GM20431 (cell line): ENCODE measurements at regions not wholly inside any gene's neighbourhood (a gene's known extent, or its start where the extent isn't known, plus 50 kb on each side); places are given as distances from the start of the nearest gene placed in this dataset.

ENCODE experiments used
- in situ Hi-C: fragments of 300-500 bp; cut with MseI, MboI; formaldehyde crosslinking; loops from one replicate; pipeline ENCODE4 v1.15.0; 2020; ENCODE audit warnings: low sequenced_read_pairs; ENCODE audit not compliant: unreplicated experiment

- in situ Hi-C loops = no loop called here
Observed at GRCh38 chr6:47152666-47153403, 110.7 kb upstream of the ADGRF1 start.

DNA sequence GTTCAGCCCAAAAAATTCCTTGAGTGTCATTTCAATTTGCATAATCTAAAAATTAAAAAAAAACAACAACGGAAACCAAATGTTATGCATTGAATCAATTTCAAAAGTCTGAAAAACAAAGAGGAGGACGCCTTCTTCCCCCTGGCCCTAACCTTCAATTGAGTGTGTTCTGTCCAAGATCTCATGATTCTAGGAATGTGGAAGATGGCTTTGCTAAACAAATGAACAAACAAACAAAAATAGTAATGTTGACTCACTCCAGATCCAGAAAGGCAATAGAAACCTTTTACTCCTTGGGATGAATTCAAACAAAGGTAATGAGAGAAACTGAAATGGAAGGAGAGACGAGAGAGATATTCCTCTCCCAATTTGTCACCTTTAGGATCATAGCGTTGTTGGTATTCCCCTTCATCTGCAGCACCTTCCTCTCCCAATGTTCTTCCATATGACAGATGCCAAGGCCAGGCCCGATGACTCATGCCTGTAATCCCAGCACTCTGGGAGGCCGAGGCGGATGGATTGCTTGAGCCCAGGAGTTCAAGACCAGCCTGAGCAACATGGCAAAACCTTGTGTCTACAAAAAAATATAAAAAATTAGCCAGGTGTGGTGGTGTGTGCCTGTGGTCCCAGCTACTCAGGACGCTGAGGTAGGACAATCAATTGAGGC, 109.2 kb upstream of the ADGRF1 start:
- in situ Hi-C loops = no loop called here

DNA sequence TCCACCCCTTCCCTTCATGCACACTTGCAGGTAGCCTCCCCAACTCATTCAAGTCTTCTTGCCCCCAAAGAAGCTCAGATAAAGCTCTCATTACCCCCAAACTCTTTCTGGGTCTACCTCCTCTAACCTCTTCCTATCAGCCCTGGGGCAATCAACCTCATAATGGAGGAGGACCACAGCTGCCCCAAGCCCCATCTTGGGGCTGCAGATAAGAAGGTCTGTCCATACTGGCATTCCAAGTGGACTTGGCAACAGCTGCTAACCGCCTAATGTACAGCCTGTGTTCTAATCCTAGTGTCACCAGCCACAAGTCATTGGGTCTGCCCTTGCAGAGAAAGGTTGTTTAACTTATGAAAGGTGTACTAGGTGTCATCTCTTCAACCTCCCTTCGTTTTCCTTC, 107.4 kb upstream of the ADGRF1 start:
- in situ Hi-C loops = no loop called here

- in situ Hi-C loops = no loop called here
Observed at GRCh38 chr6:47149066-47149465, 106.9 kb upstream of the ADGRF1 start.

DNA sequence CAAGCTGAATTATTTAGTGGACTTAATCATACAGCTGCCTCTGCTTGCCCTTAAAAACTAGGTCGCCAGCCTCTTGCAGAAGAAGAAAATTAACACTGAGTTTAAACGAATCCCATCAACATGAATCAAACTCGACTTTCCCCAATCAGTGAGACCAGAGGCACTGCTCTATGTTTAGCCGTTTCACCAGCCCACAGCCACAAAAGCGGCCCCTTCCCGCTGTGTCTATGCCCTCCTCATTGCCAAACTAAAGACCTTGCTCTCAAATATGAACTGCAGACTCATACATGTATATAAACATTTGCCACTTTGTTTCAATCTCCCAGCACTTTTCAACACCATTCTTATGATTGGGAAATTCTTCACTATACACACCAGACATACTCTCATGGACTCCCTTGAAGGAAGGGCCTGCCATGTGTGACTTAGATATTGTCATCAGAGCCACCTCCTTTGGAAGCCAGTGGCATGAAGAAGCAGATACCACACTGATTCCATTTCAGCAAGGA, 105.8 kb upstream of the ADGRF1 start:
- in situ Hi-C loops = no loop called here

DNA sequence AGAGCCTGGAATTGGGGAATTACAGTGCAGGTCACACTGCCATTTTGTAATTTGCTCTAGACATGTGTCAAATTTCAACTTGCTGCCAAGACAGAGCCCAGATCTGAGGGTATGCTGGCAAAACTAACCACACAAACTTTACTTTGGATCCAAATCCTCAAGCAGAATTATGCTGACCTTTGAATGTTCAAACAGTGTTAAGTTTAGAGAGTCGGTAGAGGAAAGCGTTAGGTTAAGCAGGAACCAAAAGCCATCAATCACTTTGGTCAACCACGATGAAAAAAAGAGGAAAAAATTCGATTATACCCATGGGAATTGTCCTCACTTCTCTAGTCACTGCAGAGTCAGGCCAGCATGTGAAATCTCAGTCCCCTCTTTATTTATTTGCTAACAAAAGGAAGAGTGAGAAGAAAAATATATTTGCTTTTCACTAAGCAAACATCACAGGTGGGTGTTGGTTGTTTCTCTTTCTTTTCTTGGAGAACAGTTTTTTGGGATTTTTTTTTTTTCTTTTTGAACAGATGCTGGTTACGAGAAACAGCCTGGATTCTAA, 105.1 kb upstream of the ADGRF1 start:
- in situ Hi-C loops = no loop called here

- in situ Hi-C loops = no loop called here
Observed at GRCh38 chr6:47146431-47147174, 104.5 kb upstream of the ADGRF1 start.

GRCh38 chr6:47145212-47145611, 103.1 kb upstream of the ADGRF1 start:
- in situ Hi-C loops = no loop called here

- in situ Hi-C loops = no loop called here
Observed at GRCh38 chr6:47144306-47144705, 102.2 kb upstream of the ADGRF1 start.

DNA sequence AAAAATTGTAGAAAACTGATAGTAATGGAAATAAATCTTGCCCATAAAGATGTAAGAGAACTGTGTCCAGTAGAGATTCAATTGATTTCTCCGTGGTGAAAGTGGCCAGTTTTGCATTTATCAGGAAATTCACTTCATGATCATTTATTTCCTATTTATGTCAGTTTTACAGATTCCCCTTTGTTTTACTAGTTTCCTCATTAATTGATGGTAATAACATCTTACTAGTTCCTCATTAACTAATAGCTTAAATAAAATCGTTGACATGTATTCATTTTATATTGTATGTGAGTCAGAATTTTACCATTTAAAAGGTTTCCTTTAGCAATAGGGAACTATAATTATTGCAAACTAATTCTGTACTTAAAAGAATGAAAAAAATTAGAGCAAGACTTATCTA, 99.8 kb upstream of the ADGRF1 start:
- in situ Hi-C loops = no loop called here

- in situ Hi-C loops = no loop called here
Observed at GRCh38 chr6:47141171-47141570, 99.0 kb upstream of the ADGRF1 start.

- in situ Hi-C loops = no loop called here
Observed at GRCh38 chr6:47138046-47138445, 95.9 kb upstream of the ADGRF1 start.

DNA sequence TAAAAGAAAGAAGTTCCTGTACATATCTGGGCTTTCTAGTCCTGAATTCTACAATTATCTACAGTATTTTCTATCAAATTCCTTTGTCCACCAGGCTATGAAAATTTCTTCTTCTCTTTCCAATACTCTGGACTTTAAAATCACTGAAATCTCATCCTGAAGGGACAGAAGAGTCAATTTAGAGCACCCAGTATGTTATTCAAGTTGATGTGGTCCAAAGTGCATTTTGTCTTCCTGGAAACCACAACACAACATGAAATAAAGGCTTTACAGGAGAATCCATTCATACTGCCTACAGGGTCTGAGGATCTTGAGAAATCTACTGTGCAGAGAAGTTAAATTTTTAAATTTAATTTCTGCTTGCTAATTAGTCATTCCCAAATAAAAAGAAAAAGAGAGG, 94.9 kb upstream of the ADGRF1 start:
- in situ Hi-C loops = no loop called here

DNA sequence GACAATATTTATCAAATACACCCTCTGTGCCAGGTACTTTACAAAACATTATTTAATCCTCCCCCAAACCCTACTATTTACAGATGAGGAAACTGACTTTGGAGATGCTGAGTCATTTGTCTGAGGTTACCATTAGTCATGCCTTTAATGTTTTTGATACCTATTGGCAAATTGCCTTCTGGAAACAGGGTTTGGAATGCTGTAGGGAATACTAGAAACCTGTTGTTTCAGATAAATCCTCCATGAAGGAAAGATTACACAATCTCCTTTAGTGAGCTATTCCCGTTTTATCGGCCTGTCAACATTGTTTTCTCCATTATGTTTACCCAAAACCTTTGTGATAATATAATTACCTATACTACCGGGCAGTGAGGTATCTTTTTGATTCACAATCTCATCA, 93.6 kb upstream of the ADGRF1 start:
- in situ Hi-C loops = no loop called here

GRCh38 chr6:47134476-47135189, 92.5 kb upstream of the ADGRF1 start:
- in situ Hi-C loops = no loop called here

- in situ Hi-C loops = no loop called here
Observed at GRCh38 chr6:47133230-47134000, 91.3 kb upstream of the ADGRF1 start.

DNA sequence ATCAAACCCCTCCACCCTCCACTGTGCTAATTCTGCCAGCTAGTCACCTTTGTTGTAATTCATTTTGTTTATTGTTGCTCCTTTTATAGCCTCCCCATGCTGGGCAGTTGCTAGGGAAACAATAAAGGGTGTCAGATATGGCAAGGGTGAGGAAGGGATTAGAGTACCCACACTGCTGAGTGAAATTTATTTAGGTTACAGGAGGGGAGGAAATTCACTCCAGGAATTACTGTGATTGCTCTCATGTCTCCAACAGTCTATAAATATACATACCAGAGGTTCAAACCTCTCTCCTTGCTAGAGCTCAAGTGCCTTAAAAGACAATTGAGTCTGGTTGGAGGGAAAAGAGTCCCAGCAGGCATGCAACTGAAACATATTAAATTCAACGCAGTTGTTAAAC, 90.6 kb upstream of the ADGRF1 start:
- in situ Hi-C loops = no loop called here

- in situ Hi-C loops = no loop called here
Observed at GRCh38 chr6:47131773-47132172, 89.6 kb upstream of the ADGRF1 start.

- in situ Hi-C loops = no loop called here
Observed at GRCh38 chr6:47130086-47130485, 88.0 kb upstream of the ADGRF1 start.
